LHCN-M2 (cell line): ENCODE measurements at regions not wholly inside any gene's neighbourhood (a gene's known extent, or its start where the extent isn't known, plus 50 kb on each side); places are given as distances from the start of the nearest gene placed in this dataset.

Experiments used
- DNase-seq: peaks from one replicate; pipeline ENCODE4 v3.0.0-alpha.2; 2012; ENCODE audit warnings: low read depth

DNA sequence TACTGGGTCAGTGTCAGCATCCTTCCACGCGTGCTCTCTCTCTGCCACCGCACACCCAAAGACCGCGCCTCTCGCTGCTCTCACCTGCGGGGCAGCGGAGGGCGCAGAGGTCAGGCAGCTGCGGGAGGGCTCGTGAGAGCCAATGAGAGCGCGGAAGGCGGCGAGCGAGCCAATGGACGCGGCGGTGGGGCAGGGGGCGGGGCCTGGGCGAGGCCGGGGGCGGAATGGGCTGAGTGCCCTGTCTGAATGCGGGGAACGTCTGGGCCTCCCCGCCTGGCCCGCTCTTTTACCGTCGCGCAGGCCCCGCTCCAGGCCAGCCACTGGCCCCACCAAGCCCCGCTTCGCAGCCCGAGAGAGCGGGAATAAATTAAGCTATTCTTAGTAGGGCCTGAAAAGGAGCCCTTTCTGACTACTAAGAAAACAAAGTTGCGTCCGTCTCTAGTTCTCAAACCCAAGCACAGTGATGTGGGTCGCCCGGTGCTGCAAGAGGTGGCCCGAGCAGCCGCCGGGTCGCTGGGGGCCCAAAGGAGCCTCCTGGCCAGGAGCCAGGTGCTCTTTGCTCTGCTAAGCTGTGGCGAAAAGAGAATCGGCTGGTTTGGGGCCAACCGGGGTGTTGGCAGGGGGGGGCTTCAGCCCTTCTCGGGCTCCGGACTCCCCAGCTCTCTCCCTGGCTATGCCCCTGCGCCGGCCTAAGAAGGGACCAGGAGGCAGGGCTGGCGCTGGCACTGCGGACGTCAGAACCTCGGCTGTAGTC is 81.1 kb upstream of the GLI2 start:
- no peak for DNase-seq

DNA sequence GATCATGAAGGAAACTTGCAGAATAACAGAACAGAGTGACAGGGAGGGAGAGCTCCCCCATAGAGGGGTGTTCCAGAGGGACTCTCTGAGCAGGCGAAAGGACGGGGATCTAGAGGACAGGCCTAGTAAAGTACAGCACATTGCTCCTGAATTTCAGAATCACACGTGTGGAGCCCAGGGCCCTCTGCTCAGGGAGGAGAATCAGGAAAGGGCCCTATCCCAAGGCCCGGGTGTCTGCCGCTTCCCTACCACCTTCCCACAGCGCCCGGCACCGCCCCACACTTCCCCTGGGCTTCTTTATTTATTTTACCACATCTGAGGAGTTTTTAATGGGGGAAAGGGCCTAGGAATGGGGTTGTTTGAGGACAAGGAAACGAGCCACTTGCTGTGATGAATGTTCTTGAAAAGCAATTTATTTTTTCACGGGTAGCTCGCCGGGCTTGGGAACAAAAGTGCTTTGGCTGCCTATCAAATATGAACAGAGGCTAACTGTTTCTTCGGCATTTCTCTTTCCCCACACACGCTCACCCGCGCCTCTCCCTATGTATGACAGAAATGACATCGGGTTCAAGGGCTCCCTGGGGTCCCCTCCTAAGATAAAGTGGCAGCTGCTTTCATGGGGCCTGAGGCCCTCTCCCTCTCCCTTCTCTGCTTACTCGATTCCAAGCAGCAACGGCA is 79.3 kb upstream of the GLI2 start:
- DNase-seq: no peak

DNA sequence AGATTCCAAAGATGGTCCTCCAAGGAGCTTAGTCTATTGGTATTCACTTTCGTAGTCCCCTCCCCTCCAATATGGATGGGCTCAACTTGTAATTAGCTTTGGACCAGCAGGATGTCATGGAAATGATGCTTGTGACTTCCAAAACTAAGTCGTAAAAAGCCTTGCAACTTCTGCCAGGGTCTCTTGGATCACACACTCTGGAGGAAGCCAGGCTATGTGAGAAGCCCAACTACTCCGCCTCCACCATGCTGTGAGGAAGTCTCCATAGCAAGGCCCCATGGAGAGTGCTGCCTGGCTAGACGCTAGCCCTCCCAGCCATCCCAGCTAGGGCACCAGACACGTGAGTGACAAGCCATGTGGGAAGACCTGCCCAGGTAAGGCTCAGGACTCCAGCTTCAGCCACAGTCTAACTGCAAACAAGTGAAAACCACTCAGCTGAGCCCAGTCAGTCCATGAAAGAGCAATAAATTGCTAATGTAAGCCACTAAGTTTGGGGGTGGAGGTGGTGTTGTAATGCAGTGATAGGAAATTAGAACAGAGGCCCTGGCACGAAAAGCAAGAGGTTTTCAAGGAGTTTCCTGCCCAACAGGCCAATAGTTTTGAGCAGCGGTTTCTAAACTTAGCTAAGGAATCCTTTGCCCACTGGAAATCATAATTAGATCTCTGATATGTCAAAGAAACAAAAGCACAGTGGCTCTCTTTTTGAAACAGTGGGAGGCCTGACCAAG is 77.5 kb upstream of the GLI2 start:
- DNase-seq: no peak

DNA sequence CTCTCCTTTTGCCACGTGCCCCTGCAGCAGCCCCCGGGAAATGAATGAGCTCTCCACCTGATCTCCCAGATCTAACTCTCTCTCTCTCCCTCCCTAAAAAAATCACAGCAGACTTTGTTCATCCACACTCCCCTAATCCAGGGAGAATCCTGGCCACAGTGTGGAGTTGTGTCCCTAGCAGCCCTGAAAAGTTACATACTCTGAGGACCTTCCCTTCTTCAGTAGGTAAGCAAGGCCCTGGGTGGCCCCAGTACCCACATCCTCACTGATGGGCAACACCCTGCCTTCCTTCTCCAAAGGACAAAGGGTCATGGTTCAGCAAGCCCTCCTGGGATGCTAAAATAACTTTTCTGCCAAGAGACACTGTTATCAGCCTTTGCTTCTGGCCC is 76.9 kb upstream of the GLI2 start:
- DNase-seq: no peak

DNA sequence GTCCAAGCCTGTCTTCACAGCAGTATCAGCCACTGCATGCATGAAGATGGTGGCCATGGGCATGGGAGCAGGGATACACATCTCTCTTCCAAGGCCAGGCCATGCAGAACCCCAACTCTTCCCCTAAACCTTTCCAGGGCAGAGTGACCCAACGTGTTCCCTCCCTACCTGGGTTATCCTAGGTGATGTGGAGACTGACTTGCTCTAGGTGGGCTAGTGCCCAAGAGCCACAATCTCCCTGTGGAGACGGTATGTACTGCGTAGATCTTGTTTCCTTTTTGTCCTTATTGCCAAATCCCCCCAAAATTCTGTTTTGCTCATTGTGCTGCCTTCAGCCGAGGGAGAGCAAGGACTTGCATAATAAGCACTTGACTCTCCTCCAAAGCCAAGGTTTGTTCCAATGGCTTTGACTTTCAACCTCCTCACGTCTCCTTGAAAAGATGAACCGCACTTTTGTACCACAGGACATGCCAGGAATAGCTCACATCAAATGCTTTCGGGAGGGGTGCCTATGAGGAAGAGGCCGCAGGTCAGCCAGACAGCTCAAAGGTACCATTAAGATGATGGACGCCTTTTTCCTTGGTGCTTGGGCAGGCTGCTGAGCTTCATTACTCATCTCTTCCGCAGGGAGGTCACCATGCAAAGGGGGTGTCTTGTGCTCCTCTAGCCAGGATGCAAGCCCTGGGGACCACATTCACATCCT is 76.2 kb upstream of the GLI2 start:
- no peak for DNase-seq

DNA sequence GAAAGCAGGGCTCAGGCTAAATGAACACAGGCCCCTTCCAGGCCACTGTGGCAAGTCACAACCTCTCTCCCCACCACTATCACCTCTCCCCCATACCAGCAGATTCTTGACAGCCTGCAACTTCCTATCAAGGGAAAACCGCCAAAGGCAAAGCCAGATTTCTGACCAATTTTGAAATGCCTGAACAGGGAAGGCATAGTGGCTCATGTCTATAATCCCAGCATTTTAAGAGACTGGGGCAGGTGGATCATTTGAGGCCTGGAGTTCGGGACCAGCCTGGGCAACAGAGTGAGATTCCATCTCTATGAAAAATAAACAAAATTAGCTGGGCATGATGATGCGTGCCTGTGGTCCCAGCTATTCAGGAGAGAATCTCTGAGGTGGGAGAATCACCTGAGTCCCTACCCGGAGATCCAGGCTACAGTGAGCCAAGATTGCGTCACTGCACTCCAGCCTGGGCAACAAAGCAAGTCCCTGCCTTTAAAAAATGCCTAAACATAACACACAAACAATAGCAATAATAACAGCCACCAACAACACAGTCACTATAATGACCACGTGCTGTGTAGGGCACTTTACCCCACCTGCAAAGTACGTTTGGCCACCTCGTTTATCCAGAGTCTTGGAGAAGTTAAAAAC is 75.5 kb upstream of the GLI2 start:
- no peak for DNase-seq

DNA sequence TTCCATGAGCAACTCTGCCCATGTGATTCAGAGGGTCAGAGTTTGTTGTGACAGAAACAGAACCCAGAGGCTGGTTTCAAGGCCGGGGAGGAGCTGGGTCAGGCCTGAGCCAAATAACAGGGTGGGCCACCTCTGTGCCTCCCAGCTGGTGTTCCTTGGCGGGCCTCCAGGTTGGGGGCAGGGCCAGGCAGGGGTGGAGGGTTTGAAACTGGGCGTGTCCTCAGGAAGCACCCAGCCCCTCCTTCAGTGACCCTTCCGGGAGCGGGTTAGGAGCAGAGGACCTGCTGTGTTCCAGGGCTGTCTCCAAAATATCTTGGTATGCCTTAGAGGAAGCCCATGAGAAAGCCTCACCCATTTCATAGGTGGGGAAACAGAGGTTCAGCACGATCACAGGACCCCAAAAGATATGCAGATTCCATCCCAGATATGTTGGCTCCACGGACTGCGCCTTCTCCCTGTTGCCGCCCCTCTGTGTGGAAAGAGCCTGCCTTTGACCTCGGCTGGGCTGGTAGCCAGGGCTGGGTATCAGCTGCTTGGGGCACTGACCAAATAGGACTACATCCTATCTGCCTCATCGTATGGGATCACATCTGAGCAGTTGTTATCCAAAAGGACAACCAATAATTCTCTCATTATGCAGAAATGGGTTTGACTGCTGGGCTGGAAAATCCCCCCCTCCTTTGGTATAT is 74.8 kb upstream of the GLI2 start:
- no peak for DNase-seq

DNA sequence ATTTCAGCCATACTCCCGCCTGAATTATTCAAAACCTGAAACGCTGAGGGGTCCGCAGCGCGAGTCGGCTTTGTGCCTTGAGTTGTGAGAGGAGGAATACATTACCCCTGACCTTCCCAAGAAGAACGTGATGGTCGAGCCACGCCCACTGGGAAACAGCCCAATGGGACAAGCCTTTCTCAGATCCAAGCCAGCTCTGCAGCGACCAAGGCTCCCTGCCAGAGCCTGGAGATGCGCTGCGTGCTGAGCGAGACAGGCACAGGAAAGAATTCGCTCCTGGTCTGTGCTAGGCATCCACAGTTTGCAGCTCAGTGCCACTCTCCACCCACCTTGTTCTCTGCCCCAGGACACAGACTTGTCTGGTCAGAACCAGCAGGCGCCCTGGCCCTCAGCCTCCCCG is 74.1 kb upstream of the GLI2 start:
- DNase-seq: no peak

DNA sequence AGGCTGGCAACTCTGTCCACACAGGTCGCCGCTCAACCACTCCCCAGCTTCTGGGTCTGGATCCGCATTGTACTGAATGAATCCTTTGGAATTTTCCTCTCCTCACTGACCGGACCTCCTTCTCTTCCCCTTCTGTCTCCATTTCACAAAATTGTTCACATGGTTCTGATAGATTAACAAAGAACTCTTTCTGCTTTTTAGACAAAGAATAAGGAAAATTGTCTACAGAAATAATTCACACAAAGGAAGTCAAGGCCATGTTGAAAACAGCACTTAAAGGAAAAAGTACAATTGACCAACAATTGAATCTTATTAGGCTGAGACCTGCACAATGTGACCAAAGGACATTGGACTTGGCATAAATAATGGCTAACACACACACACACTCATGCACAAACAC is 73.6 kb upstream of the GLI2 start:
- DNase-seq: no peak

DNA sequence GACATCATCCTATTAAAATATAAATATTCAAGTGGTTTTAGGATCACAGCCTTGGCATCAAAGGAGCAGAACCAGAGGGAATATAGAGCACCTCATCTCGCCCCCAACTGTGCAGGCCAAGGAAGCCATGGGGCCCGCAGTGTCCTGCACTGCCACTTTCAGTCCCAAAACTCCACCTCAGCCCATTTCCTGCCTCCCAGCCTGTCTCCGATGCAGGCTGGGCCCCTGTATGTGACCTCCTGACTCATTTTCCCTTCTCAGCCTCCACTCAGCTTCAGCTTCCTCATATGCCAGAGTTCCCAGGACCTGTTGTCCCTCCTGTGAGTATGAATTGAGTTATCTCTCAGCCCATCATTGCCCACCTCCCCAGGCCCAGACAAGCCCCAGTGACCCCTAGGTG is 72.9 kb upstream of the GLI2 start:
- DNase-seq: no peak

DNA sequence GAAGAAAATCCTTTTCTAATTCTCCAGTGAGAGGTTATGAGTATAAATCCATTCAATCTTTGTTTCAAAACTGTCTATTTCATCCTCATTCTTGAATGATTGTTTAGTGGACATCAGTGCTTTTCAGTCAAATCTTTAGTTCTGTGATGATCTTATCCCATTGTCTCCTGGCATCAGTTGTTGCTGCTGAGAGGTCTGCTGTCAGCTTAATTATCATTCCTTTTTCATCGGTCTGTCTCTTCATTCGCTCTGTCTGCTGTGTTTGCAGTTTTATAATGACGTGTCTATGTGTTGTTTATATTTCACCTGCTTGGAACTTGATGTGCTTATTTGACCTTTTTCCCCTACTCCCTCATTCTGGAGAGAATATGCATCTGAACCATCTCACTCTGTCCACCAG is 69.2 kb upstream of the GLI2 start:
- no peak for DNase-seq

DNA sequence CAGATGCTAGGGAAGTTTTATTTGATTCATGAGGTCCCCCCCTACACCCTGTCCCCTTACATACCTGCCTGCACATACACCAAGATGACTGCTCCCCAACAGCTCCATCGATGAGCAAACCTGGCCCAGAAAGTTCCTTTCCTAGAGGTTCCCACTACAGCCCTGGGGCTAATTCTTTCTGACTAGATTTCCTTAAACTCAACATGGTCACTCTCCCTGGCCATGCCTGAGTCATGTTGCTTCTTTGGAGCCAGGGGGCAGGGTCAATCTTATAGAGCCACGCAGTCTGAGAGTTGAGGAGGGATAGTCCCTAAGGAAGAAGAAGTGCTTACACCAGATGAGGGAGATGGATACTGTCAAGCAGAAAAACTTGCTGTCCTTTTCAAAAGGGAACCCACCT is 67.7 kb upstream of the GLI2 start:
- no peak for DNase-seq

DNA sequence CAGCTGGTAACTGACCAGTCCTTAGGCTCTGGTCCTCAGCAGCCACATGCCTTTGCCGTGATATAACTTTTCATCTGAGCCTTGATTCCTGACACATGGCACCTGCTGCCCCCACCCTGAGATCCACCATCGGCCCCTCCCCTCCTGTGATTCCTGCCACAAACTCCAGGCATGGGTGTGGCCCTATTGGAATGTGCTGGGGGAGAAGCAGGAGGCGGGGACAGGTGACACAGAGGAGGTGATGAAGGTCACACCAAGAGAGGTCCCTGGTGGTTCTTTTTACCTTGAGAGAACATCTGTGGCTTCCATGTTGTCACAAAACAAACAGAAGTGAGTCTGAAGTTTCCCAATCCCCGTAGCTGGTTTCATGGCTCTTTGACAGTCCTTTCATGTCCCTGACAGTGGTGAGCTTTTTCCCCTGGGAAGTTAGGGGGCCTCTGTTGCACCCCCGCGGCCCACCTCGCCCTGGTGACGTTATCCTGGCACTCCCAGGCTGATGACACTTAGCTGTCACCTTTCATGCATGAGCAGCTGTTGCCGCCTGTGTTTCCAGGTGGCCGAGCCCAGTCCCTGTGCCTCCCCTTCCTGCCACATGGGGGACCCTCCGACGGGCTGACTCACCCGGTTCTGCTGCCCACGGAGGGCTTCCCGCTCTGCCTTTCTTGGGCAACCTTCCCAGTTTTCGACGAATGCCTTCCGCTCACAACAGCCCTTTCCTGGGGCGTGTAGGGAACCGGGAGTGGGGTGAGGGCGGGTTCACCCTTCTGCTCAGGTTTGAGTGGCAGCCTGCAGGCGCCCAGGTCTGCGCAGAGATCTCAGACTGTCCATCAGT is 66.3 kb upstream of the GLI2 start:
- DNase-seq: peak; percentile 33

DNA sequence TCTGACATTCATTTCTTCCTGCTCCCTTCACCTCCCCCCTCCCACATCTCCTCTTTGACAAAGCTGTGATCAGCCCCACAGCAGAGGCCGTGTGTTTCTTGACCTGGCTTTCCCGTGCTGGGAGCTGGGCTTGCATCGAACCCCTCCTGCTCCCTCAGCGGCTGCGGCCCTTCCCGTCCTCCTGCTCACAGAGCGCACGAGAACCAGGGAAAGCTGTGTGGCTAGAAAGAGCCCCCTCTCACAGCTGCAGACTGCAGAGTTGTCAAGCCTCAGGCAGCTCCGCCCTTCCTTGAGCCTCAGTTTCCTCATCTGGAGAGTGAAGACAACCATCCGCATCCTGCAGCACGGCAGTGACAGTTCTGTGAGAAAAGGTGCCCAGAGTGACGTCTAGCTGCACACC is 65.7 kb upstream of the GLI2 start:
- no peak for DNase-seq

DNA sequence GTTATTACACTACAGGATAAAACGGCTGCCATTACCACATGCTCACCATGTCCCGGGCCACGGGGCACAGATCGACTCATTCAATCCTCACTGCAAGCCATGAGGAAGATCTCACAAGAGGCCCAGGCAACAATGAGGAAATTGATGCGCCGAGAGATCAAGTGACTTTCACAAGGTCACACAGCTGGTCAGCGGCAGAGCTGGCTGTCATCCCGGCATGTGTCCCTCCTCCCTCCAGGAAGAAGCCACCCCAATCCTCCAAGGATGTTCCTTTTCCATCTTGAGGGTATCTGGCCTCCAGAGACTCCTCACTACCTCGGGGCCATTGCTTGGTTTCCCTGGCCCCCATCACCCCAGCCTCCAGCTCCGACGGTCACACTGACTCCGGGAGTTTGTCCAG is 65.3 kb upstream of the GLI2 start:
- DNase-seq: no peak

DNA sequence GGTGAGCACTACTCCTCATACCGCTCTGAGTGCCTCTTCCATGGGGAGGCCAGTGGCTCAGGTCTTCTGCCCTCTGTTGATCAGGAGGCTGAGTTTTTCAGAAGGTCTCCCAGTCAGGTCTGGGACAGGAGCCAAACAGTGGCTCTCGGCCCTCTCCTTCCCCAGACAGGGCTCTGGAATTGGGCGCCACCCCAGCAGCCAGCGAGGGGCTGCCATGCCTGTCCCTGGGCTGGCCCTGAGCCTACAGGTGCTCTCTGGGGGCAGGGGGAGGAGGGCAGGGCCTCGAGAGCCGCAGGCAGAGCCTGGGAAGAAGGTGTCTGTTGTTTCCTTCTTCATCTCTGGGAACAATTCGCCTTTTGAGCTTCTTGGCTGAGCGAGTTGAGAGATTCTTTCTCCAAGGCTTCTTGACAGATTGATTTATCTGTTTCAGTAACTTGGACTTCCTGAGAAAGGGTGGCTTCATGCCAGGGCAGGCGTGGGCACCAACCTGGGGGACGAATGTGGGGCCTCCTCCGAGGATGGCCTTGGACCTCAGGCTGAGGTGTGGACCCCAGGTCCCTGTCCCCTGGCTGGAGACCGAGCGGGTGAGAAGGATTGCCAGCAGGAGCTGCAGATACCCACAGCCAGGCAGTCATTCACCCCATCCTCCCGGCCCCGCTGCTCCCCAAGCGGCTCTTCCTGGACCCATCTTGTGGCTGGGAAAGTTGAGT is 64.7 kb upstream of the GLI2 start:
- DNase-seq: no peak

DNA sequence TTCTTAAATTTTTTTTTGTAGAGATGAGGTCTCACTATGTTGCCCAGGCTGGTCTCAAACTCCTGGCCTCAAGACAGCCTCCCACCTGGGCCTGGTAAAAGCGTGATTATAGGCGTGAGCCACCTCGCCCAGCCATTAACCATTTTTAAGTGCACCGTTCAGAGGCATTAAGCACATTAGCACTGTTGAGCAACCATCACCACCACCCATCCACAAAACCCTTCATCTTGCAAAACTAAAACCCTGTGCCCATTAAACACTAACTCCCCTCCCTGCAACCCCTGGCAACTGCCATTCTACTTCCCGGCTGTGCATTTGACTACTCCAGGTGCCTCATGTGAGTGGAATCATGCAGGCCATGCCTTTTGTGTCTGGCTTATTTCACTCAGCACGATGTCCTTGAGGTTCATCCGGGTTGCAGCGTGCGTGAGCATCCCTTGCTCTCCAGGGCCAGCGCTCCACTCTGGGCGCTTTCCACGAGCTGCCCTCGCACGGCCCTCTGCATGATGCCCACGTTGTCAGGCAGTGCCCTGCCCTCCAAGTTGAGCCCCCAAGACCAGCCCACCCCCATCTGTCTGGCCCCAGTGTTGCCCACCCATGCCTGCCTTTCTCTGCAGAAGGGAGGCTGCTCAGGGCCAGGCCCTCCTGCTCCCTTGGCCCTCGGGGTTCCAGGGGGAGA is 63.0 kb upstream of the GLI2 start:
- no peak for DNase-seq

DNA sequence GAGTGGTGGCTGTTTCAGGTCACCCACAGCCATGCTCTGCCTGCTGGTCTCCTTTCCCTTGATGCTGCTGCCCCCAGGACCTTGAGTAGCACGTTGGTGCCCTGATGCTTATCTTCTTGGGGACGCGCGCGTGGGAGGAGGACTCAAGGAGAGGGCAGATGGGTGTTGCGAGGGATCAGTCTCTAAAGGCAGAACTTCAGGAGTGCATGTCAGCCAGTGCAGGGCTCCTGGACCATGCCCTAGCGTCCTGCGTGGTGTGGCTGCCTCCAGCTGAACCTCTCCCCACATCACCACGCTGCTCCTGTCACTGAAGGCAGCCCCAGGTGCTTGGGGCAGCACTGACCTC is 62.5 kb upstream of the GLI2 start:
- DNase-seq: no peak

DNA sequence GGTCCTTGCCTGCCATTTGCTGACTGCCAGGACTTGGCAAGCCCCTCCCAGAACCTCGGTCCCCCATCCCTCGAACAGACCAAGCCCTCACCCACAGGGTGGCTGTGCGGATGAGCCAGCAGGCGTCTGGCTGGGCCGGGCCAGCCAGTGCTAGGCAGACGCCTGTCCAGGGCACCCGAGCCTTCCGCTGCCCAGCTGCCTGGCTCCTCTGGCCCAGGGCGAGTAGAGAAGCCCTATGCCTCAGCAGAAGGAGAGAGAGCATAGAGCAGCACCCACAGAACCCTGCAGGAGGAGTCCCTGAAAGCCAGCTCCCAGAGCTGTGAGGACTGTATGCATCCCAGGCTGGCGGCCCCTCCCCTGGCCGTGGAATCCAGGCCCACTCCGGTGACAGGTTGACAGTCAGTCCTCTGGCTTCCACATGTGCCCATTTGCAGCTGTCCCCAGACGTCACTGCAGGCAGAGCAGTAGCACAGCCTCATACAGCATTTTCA is 62.1 kb upstream of the GLI2 start:
- peak; percentile 38 for DNase-seq
